Type B pancreatic cell (in vitro differentiated cells): ENCODE measurements at regions not wholly inside any gene's neighbourhood (a gene's known extent, or its start where the extent isn't known, plus 50 kb on each side); places are given as distances from the start of the nearest gene placed in this dataset.

Experiments used
- DNase-seq: peaks from one replicate; pipeline ENCODE4 v3.0.0; 2021; ENCODE audit warnings: mixed read lengths; ENCODE audit not compliant: unreplicated experiment; ENCODE audit errors: extremely low spot score
- H3K27ac Mint-ChIP-seq: 2 replicates; pipeline ENCODE4 v1.8.0; 2021; ENCODE audit warnings: mild to moderate bottlenecking, mixed read lengths
- H3K27me3 Mint-ChIP-seq: 2 replicates; pipeline ENCODE4 v1.8.0; 2021; ENCODE audit warnings: mixed read lengths
- H3K36me3 Mint-ChIP-seq: 2 replicates; pipeline ENCODE4 v1.8.0; 2021; ENCODE audit warnings: mixed read lengths
- H3K4me1 Mint-ChIP-seq: one replicate; pipeline ENCODE4 v1.8.0; 2021; ENCODE audit warnings: mixed read lengths; ENCODE audit not compliant: unreplicated experiment
- H3K4me3 Mint-ChIP-seq: 2 replicates; pipeline ENCODE4 v1.8.0; 2021; ENCODE audit warnings: mild to moderate bottlenecking, mixed read lengths
- H3K9me3 Mint-ChIP-seq: 2 replicates; pipeline ENCODE4 v1.8.0; 2021; ENCODE audit warnings: mixed read lengths
- TF ChIP-seq, protein P1 (sequence below): fragments of 200-600 bp; sonication (generic); conservative IDR thresholded peaks from 2 replicates; pipeline ENCODE4 v1.5.0; 2021; ENCODE audit warnings: antibody characterized with exemption, mild to moderate bottlenecking

DNA sequence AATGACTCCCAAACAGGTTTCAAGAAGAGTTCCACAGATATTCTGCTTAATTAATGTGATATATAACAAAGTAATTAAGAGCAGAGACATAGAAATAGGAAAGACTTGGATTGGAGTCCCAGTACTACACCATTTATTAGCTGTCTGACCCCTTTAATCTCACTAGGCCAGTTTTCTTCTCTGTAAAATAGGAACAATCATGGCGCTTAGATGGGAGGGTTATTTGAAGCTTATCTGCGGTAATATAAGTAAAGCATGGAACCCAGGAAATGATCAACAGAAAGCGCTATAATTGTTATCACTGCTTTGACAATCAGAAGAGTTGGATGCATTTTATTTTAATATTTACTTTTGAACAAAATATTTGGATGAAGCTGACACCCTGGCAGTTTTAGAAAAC is 71.3 kb upstream of the IFNE start:
- H3K27ac Mint-ChIP-seq: no peak overlapping the region
- H3K27me3 Mint-ChIP-seq: peaks cover 33% of the 10 kb centered on the region
- TF ChIP-seq, protein P1, sequence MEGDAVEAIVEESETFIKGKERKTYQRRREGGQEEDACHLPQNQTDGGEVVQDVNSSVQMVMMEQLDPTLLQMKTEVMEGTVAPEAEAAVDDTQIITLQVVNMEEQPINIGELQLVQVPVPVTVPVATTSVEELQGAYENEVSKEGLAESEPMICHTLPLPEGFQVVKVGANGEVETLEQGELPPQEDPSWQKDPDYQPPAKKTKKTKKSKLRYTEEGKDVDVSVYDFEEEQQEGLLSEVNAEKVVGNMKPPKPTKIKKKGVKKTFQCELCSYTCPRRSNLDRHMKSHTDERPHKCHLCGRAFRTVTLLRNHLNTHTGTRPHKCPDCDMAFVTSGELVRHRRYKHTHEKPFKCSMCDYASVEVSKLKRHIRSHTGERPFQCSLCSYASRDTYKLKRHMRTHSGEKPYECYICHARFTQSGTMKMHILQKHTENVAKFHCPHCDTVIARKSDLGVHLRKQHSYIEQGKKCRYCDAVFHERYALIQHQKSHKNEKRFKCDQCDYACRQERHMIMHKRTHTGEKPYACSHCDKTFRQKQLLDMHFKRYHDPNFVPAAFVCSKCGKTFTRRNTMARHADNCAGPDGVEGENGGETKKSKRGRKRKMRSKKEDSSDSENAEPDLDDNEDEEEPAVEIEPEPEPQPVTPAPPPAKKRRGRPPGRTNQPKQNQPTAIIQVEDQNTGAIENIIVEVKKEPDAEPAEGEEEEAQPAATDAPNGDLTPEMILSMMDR: no peak
- no peak for DNase-seq
- peaks cover 11% of the 10 kb centered on the region for H3K4me1 Mint-ChIP-seq
- H3K9me3 Mint-ChIP-seq: no peaks in the 10 kb centered on the region
- H3K4me3 Mint-ChIP-seq: no peak overlapping the region
- no peaks in the 10 kb centered on the region for H3K36me3 Mint-ChIP-seq

DNA sequence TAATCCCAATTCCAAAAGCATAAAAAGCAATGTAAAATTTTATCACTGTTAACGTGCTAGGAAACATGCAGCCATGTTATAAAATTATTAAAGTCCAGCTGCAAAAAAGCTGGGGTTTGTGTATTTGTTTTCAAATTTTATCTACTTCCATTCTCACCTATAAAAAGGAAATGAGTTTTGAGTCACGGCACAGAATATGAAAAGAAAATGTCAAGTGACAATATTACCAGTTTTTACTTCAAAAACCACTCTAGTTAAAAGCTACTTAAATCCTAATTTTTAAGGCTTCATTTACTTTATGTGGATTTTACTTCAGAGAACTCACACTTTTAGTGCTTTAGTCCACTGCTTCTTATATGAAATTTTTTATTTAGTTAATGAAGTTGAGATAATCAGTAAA is 72.7 kb upstream of the IFNE start:
- Mint-ChIP-seq H3K9me3 (no peaks in the 10 kb centered on the region), H3K27me3 (peaks cover 39% of the 10 kb centered on the region), H3K4me1 (peaks cover 6% of the 10 kb centered on the region), H3K36me3 (no peaks in the 10 kb centered on the region), H3K4me3 (no peak overlapping the region), H3K27ac (no peak overlapping the region)
- no peak for DNase-seq
- TF ChIP-seq, protein P1: no peak

DNA sequence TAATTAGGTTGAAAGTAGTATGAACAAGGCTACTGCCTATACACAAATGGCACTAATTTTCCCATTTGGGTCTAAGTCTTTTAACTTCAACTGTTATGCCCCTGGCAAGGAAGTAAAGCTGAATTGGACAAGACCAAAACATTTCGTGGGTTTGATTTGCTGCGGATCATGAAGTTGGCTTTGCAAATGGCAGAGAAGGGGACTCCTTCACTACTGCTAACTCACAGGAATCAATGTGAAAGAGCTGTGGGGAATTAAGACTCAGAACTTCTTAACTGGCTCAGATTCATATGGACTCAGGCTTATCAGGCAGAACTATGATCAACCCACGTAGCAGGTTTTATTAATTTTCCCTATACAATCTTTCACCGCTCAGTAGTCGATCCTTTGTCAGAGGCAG is 73.8 kb upstream of the IFNE start:
- H3K9me3 Mint-ChIP-seq: no peaks in the 10 kb centered on the region
- DNase-seq: no peak
- peaks cover 6% of the 10 kb centered on the region for H3K4me1 Mint-ChIP-seq
- peak overlapping the region; percentile 35 for H3K4me3 Mint-ChIP-seq
- peak overlapping the region; percentile 40 for H3K27ac Mint-ChIP-seq
- TF ChIP-seq, protein P1: no peak
- H3K27me3 Mint-ChIP-seq: peaks cover 49% of the 10 kb centered on the region
- no peaks in the 10 kb centered on the region for H3K36me3 Mint-ChIP-seq

DNA sequence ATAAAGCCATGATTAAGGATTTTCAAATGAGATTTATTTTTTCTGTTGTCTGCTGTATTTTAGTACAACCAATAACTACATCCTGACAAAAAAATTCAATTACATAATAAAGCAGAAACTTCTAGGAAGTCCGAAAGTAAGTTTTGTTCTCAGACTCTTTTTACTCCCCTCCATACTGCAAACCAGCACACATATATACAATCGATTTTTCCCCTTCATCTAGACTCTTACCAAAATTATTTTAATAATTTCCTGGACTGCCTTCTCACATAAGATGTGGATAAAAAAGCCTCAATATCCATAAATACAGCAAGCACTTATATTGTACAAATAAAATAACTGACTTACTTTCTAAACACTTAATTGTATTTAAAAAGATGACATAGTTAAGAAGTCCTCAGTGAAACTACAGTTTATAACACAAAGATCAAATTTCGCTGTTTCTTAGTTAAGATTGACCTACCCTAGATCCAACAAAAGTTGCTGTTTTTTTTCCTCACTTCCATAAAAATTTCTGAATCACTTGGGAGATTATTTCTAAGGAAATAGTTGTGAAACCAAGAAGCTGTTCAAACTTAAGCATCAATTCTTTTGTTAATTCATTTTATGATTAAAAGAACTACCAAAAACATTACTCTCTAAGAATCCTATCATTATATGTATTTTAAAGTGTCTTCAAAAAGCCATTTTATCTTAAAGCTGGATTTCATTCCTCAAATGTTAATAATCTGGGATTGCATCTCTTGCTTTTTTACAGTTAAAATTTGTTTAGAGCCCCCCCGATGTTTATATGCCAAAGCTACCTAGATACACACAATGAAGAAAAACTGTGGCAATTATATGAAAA is 74.7 kb upstream of the IFNE start:
- Mint-ChIP-seq H3K4me1 (no peaks in the 10 kb centered on the region), H3K27me3 (peaks cover 52% of the 10 kb centered on the region), H3K36me3 (no peaks in the 10 kb centered on the region), H3K4me3 (peak overlapping the region; percentile 59), H3K27ac (no peak overlapping the region), H3K9me3 (no peaks in the 10 kb centered on the region)
- TF ChIP-seq, protein P1: no peak
- no peak for DNase-seq

DNA sequence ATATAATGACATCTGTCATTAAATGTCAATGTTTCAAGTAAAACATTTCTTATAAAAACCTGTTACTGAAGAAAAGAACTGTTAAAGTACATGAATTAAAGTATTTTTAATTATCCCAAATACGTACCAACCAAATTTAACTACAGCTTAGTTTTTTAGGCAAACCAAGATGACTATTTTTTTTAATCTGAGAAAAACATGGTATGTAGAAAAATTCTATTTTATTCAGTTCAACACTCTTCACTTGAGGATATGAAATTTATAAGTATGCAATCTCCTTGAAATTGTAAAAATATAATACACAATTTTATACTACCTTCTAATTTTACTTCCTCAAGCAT is 75.3 kb upstream of the IFNE start:
- TF ChIP-seq, protein P1: no peak
- Mint-ChIP-seq H3K27me3 (peaks cover 51% of the 10 kb centered on the region), H3K27ac (no peak overlapping the region), H3K4me1 (no peaks in the 10 kb centered on the region), H3K9me3 (no peaks in the 10 kb centered on the region), H3K4me3 (peak overlapping the region; percentile 86), H3K36me3 (no peaks in the 10 kb centered on the region)
- DNase-seq: no peak
